Glutamatergic neuron (in vitro differentiated cells): ENCODE measurements at regions not wholly inside any gene's neighbourhood (a gene's known extent, or its start where the extent isn't known, plus 50 kb on each side); places are given as distances from the start of the nearest gene placed in this dataset.

Source experiments
- DNase-seq: peaks from one replicate; pipeline ENCODE4 v3.0.0; 2022
- H3K27ac Mint-ChIP-seq: one replicate; pipeline ENCODE4 v1.8.0; 2020; ENCODE audit warnings: mild to moderate bottlenecking, mixed read lengths, inconsistent platforms; ENCODE audit not compliant: unreplicated experiment
- H3K27me3 Mint-ChIP-seq: one replicate; pipeline ENCODE4 v1.8.0; 2020; ENCODE audit warnings: mild to moderate bottlenecking, moderate library complexity, mixed read lengths, inconsistent platforms; ENCODE audit not compliant: unreplicated experiment
- H3K36me3 Mint-ChIP-seq: one replicate; pipeline ENCODE4 v1.8.0; 2020; ENCODE audit warnings: mild to moderate bottlenecking, mixed read lengths, inconsistent platforms; ENCODE audit not compliant: unreplicated experiment
- H3K4me1 Mint-ChIP-seq: one replicate; pipeline ENCODE4 v1.8.0; 2020; ENCODE audit warnings: mild to moderate bottlenecking, low read depth, mixed read lengths, inconsistent platforms; ENCODE audit not compliant: unreplicated experiment
- H3K4me3 Mint-ChIP-seq: one replicate; pipeline ENCODE4 v1.8.0; 2020; ENCODE audit warnings: mild to moderate bottlenecking, mixed read lengths, inconsistent platforms; ENCODE audit not compliant: unreplicated experiment
- H3K9me3 Mint-ChIP-seq: one replicate; pipeline ENCODE4 v1.8.0; 2020; ENCODE audit warnings: mild to moderate bottlenecking, moderate library complexity, mixed read lengths, inconsistent platforms; ENCODE audit not compliant: unreplicated experiment
- TF ChIP-seq, protein P1 (sequence below): fragments of 200-600 bp; sonication (generic); IDR thresholded peaks from one replicate; pipeline ENCODE4 v1.5.0; 2021; ENCODE audit not compliant: partially characterized antibody, unreplicated experiment

DNA sequence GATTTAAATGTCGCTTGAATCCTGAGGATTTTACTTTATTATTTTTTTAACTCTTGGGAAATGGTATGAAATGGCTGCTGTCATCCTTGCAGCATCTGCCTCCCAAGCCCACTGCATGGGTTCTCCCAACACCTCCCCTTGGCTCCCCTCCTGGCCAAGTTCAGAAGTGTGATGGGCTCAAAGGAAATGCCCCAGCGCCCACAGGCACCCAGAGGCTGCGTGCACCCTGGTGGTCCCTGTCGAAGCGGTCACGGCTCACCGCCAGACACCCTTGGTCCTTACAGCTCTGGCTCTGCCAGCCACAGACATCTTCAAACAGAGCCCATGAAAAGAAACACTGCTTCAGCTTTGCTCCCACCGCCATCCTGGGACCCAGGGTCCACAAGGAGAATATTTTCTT is 334.7 kb downstream of the SOX9 start:
- no peak overlapping the region for H3K4me3 Mint-ChIP-seq
- TF ChIP-seq, protein P1, sequence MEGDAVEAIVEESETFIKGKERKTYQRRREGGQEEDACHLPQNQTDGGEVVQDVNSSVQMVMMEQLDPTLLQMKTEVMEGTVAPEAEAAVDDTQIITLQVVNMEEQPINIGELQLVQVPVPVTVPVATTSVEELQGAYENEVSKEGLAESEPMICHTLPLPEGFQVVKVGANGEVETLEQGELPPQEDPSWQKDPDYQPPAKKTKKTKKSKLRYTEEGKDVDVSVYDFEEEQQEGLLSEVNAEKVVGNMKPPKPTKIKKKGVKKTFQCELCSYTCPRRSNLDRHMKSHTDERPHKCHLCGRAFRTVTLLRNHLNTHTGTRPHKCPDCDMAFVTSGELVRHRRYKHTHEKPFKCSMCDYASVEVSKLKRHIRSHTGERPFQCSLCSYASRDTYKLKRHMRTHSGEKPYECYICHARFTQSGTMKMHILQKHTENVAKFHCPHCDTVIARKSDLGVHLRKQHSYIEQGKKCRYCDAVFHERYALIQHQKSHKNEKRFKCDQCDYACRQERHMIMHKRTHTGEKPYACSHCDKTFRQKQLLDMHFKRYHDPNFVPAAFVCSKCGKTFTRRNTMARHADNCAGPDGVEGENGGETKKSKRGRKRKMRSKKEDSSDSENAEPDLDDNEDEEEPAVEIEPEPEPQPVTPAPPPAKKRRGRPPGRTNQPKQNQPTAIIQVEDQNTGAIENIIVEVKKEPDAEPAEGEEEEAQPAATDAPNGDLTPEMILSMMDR, result no peak
- H3K9me3 Mint-ChIP-seq, result peaks cover 2% of the 10 kb centered on the region
- no peaks in the 10 kb centered on the region for H3K36me3 Mint-ChIP-seq
- H3K27me3 Mint-ChIP-seq, result no peaks in the 10 kb centered on the region
- H3K4me1 Mint-ChIP-seq, result no peaks in the 10 kb centered on the region
- H3K27ac Mint-ChIP-seq, result no peak overlapping the region
- no peak for DNase-seq

DNA sequence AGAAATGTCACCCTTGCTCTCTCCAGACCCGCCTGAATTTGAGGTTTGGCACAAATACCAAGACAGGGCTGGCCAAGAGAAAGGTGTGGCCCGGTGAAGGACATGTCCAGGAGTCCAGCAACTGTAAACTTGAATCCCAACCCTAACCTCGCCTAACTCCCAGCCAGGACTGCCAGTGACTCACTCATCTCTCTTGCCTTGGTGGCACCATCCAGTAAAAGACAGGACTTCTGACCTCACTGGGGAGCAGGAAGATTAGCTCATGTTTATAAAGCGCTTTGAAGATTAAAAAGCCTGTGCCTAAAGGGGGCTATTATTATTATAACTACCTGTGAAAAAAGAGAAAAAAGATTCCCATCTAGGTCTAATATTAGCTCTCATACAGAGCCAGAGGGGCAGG is 335.3 kb downstream of the SOX9 start:
- no peak for DNase-seq
- H3K27me3 Mint-ChIP-seq, result no peaks in the 10 kb centered on the region
- no peaks in the 10 kb centered on the region for H3K36me3 Mint-ChIP-seq
- no peak overlapping the region for H3K4me3 Mint-ChIP-seq
- no peaks in the 10 kb centered on the region for H3K4me1 Mint-ChIP-seq
- TF ChIP-seq, protein P1, result no peak
- no peak overlapping the region for H3K27ac Mint-ChIP-seq
- H3K9me3 Mint-ChIP-seq, result peaks cover 2% of the 10 kb centered on the region

DNA sequence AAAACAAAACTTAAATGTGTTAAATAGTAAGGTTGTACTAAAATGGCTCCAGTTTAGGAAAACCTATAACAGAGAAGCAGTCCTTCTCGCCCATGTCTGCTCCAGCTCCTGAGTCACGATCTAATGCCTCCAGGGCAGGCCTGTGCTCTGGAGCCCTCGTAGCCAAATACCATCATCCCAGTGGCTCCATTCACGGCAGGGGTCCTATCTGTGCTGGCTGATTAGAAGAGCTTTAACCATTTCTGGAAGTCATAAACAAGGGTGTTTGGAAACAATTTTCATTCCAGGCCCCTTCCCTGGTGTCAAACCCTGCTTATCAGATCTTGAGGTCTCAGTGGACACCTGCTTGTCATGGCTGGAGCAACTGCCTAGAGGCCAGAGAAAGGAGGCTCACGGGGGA is 336.9 kb downstream of the SOX9 start:
- H3K4me1 Mint-ChIP-seq, result no peaks in the 10 kb centered on the region
- no peak for DNase-seq
- no peaks in the 10 kb centered on the region for H3K36me3 Mint-ChIP-seq
- peaks cover 2% of the 10 kb centered on the region for H3K9me3 Mint-ChIP-seq
- peaks cover 1% of the 10 kb centered on the region for H3K27me3 Mint-ChIP-seq
- TF ChIP-seq, protein P1, result no peak
- H3K4me3 Mint-ChIP-seq, result no peak overlapping the region
- H3K27ac Mint-ChIP-seq, result no peak overlapping the region

DNA sequence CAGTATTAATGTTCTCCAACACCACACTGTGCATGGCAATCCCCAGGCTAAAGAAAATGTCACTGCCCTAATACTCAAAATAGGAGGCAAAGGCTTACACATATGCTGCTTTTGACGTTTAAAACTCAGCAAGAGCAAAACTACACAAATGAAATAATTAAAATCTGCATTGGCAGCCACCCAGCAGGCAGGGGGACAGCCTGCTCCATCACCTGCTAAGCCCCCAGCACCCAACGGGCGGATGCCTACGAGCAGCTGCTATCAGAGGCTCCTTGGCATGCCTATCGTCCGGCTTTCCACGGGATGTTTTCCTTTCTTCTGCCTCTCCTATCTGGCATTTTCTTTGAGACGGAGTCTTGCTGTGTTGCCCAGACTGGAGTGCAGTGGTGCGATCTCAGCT is 337.5 kb downstream of the SOX9 start:
- Mint-ChIP-seq H3K4me1 (no peaks in the 10 kb centered on the region), H3K27ac (no peak overlapping the region), H3K36me3 (no peaks in the 10 kb centered on the region), H3K27me3 (peaks cover 1% of the 10 kb centered on the region), H3K9me3 (peaks cover 2% of the 10 kb centered on the region), H3K4me3 (no peak overlapping the region)
- no peak for DNase-seq
- TF ChIP-seq, protein P1, result no peak

DNA sequence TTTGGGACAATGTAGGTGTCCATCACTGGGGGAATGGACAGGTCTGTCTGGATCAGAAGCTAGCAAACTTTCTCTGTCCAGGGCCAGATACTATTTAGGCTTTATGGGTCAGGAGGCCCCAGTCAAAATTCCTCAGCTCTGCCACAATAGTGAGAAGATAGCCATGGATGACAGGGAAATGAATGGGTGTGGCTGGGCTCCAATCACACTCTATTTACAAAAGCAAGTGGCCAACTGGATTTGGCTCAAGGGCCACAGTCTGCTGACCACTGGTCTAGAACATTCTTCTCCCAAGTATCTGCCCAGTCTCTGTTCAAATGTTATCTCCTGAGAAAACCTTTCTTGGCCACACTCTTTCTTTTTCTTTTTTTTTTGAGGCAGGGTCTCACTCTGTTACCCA is 339.9 kb downstream of the SOX9 start:
- H3K27me3 Mint-ChIP-seq, result peaks cover 1% of the 10 kb centered on the region
- H3K4me1 Mint-ChIP-seq, result peaks cover 6% of the 10 kb centered on the region
- H3K9me3 Mint-ChIP-seq, result peaks cover 4% of the 10 kb centered on the region
- TF ChIP-seq, protein P1, result no peak
- DNase-seq, result no peak
- H3K27ac Mint-ChIP-seq, result no peak overlapping the region
- no peaks in the 10 kb centered on the region for H3K36me3 Mint-ChIP-seq
- H3K4me3 Mint-ChIP-seq, result no peak overlapping the region
